K562 (cell line): ENCODE measurements at regions not wholly inside any gene's neighbourhood (a gene's known extent, or its start where the extent isn't known, plus 50 kb on each side); places are given as distances from the start of the nearest gene placed in this dataset.

ENCODE experiments used
- NR2C2 ChIP-seq, 2 experiments: fragments of 200-800 bp in 1 of 2; sonication (Bioruptor generic) in 1 of 2; sonication (generic) in 1 of 2; formaldehyde crosslinking in 1 of 2; IDR thresholded peaks; 2 replicates each; pipeline versions ENCODE4 v1.6.1 to v1.8.0; 2016 to 2022; ENCODE audit warnings: mild to moderate bottlenecking in 1 of 2, missing compliant biosample characterization in 1 of 2, missing genetic modification characterization in 1 of 2, missing genetic modification reagents in 1 of 2
- TEAD4 ChIP-seq, 2 experiments: sonication (generic) in 1 of 2; formaldehyde crosslinking in 1 of 2; IDR thresholded peaks; 2 replicates each; pipeline versions ENCODE4 v1.6.1 to v1.8.0; 2012 to 2022; ENCODE audit warnings: borderline replicate concordance in 1 of 2, inconsistent platforms in 1 of 2, low read length in 1 of 2, mild to moderate bottlenecking in 1 of 2, missing genetic modification reagents in 1 of 2
- ZBTB1 ChIP-seq: sonication (generic); formaldehyde crosslinking; IDR thresholded peaks from 2 replicates; pipeline ENCODE4 v1.8.1; 2023; ENCODE audit warnings: missing genetic modification reagents, low read depth, mild to moderate bottlenecking, borderline replicate concordance
- ZNF444 ChIP-seq: fragments of 250-450 bp; sonication (Bioruptor Pico); IDR thresholded peaks from 2 replicates; pipeline ENCODE4 v1.4.0; 2020; ENCODE audit warnings: mild to moderate bottlenecking, moderate library complexity
- ZNF707 ChIP-seq: fragments of 250-450 bp; sonication (Bioruptor Pico); conservative IDR thresholded peaks from 2 replicates; pipeline ENCODE4 v1.8.0; 2022; ENCODE audit warnings: inconsistent platforms, mild to moderate bottlenecking, moderate library complexity
- TF ChIP-seq, protein P1 (sequence below): fragments of 200-600 bp; sonication (generic); IDR thresholded peaks from one replicate; pipeline ENCODE4 v1.6.1; 2012; ENCODE audit warnings: mild to moderate bottlenecking, low read depth, low read length, inconsistent platforms
- TF ChIP-seq, protein P2 (sequence below): fragments of 200-800 bp; sonication (Bioruptor generic); IDR thresholded peaks from 2 replicates; pipeline ENCODE4 v1.6.1; 2016; ENCODE audit warnings: missing genetic modification characterization, missing compliant biosample characterization
- TF ChIP-seq, protein P3 (sequence below): fragments of 250-450 bp; sonication (Bioruptor Pico); IDR thresholded peaks from 2 replicates; pipeline ENCODE4 v1.5.0; 2022; ENCODE audit warnings: mild to moderate bottlenecking

DNA sequence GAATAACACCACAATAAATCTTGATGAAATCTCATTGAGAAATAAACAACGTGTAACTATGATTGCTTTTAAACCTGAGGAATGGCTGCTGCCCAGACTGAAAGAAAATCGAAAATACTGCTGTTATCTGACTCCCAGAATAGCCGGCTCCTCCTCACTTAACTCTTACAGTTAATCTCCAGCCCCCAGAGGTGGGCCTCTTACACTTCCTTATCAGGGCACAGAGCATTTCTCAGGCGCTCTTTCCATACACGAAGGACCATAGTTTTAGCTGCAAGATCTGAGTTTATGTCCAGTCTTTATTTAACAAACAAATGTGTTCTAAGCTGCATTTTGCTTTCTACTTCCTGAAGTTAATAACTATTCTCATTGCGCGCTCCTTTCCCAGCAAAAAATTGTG, 206.9 kb downstream of the MAP2K4 start (continued):
- TF ChIP-seq, protein P1, sequence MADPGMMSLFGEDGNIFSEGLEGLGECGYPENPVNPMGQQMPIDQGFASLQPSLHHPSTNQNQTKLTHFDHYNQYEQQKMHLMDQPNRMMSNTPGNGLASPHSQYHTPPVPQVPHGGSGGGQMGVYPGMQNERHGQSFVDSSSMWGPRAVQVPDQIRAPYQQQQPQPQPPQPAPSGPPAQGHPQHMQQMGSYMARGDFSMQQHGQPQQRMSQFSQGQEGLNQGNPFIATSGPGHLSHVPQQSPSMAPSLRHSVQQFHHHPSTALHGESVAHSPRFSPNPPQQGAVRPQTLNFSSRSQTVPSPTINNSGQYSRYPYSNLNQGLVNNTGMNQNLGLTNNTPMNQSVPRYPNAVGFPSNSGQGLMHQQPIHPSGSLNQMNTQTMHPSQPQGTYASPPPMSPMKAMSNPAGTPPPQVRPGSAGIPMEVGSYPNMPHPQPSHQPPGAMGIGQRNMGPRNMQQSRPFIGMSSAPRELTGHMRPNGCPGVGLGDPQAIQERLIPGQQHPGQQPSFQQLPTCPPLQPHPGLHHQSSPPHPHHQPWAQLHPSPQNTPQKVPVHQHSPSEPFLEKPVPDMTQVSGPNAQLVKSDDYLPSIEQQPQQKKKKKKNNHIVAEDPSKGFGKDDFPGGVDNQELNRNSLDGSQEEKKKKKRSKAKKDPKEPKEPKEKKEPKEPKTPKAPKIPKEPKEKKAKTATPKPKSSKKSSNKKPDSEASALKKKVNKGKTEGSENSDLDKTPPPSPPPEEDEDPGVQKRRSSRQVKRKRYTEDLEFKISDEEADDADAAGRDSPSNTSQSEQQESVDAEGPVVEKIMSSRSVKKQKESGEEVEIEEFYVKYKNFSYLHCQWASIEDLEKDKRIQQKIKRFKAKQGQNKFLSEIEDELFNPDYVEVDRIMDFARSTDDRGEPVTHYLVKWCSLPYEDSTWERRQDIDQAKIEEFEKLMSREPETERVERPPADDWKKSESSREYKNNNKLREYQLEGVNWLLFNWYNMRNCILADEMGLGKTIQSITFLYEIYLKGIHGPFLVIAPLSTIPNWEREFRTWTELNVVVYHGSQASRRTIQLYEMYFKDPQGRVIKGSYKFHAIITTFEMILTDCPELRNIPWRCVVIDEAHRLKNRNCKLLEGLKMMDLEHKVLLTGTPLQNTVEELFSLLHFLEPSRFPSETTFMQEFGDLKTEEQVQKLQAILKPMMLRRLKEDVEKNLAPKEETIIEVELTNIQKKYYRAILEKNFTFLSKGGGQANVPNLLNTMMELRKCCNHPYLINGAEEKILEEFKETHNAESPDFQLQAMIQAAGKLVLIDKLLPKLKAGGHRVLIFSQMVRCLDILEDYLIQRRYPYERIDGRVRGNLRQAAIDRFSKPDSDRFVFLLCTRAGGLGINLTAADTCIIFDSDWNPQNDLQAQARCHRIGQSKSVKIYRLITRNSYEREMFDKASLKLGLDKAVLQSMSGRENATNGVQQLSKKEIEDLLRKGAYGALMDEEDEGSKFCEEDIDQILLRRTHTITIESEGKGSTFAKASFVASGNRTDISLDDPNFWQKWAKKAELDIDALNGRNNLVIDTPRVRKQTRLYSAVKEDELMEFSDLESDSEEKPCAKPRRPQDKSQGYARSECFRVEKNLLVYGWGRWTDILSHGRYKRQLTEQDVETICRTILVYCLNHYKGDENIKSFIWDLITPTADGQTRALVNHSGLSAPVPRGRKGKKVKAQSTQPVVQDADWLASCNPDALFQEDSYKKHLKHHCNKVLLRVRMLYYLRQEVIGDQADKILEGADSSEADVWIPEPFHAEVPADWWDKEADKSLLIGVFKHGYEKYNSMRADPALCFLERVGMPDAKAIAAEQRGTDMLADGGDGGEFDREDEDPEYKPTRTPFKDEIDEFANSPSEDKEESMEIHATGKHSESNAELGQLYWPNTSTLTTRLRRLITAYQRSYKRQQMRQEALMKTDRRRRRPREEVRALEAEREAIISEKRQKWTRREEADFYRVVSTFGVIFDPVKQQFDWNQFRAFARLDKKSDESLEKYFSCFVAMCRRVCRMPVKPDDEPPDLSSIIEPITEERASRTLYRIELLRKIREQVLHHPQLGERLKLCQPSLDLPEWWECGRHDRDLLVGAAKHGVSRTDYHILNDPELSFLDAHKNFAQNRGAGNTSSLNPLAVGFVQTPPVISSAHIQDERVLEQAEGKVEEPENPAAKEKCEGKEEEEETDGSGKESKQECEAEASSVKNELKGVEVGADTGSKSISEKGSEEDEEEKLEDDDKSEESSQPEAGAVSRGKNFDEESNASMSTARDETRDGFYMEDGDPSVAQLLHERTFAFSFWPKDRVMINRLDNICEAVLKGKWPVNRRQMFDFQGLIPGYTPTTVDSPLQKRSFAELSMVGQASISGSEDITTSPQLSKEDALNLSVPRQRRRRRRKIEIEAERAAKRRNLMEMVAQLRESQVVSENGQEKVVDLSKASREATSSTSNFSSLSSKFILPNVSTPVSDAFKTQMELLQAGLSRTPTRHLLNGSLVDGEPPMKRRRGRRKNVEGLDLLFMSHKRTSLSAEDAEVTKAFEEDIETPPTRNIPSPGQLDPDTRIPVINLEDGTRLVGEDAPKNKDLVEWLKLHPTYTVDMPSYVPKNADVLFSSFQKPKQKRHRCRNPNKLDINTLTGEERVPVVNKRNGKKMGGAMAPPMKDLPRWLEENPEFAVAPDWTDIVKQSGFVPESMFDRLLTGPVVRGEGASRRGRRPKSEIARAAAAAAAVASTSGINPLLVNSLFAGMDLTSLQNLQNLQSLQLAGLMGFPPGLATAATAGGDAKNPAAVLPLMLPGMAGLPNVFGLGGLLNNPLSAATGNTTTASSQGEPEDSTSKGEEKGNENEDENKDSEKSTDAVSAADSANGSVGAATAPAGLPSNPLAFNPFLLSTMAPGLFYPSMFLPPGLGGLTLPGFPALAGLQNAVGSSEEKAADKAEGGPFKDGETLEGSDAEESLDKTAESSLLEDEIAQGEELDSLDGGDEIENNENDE = no peak
- TF ChIP-seq ZBTB1 (CRISPR knock-in tag) (no peak), NR2C2 (CRISPR knock-in tag; IDR thresholded peaks at IDR 0.05) (no peak), NR2C2 (tag; IDR thresholded peaks at IDR 0.05) (no peak), ZNF444 (CRISPR knock-in tag) (no peak), TEAD4 (IDR thresholded peaks at IDR 0.05; ENCODE audit: low read length) (no peak), TEAD4 (CRISPR knock-in tag; IDR thresholded peaks at IDR 0.05; ENCODE audit: borderline replicate concordance) (no peak), ZNF707 (no peak)
- TF ChIP-seq, protein P2, sequence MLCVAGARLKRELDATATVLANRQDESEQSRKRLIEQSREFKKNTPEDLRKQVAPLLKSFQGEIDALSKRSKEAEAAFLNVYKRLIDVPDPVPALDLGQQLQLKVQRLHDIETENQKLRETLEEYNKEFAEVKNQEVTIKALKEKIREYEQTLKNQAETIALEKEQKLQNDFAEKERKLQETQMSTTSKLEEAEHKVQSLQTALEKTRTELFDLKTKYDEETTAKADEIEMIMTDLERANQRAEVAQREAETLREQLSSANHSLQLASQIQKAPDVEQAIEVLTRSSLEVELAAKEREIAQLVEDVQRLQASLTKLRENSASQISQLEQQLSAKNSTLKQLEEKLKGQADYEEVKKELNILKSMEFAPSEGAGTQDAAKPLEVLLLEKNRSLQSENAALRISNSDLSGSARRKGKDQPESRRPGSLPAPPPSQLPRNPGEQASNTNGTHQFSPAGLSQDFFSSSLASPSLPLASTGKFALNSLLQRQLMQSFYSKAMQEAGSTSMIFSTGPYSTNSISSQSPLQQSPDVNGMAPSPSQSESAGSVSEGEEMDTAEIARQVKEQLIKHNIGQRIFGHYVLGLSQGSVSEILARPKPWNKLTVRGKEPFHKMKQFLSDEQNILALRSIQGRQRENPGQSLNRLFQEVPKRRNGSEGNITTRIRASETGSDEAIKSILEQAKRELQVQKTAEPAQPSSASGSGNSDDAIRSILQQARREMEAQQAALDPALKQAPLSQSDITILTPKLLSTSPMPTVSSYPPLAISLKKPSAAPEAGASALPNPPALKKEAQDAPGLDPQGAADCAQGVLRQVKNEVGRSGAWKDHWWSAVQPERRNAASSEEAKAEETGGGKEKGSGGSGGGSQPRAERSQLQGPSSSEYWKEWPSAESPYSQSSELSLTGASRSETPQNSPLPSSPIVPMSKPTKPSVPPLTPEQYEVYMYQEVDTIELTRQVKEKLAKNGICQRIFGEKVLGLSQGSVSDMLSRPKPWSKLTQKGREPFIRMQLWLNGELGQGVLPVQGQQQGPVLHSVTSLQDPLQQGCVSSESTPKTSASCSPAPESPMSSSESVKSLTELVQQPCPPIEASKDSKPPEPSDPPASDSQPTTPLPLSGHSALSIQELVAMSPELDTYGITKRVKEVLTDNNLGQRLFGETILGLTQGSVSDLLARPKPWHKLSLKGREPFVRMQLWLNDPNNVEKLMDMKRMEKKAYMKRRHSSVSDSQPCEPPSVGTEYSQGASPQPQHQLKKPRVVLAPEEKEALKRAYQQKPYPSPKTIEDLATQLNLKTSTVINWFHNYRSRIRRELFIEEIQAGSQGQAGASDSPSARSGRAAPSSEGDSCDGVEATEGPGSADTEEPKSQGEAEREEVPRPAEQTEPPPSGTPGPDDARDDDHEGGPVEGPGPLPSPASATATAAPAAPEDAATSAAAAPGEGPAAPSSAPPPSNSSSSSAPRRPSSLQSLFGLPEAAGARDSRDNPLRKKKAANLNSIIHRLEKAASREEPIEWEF = no peak
- TF ChIP-seq, protein P3, sequence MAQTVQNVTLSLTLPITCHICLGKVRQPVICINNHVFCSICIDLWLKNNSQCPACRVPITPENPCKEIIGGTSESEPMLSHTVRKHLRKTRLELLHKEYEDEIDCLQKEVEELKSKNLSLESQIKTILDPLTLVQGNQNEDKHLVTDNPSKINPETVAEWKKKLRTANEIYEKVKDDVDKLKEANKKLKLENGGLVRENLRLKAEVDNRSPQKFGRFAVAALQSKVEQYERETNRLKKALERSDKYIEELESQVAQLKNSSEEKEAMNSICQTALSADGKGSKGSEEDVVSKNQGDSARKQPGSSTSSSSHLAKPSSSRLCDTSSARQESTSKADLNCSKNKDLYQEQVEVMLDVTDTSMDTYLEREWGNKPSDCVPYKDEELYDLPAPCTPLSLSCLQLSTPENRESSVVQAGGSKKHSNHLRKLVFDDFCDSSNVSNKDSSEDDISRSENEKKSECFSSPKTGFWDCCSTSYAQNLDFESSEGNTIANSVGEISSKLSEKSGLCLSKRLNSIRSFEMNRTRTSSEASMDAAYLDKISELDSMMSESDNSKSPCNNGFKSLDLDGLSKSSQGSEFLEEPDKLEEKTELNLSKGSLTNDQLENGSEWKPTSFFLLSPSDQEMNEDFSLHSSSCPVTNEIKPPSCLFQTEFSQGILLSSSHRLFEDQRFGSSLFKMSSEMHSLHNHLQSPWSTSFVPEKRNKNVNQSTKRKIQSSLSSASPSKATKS (CRISPR knock-in tag) = no peak
